Right atrium auricular region (tissue), 2 donors: ENCODE measurements at regions not wholly inside any gene's neighbourhood (a gene's known extent, or its start where the extent isn't known, plus 50 kb on each side); places are given as distances from the start of the nearest gene placed in this dataset.

Source experiments
- DNase-seq: peaks from one replicate; pipeline ENCODE4 v3.0.0-alpha.2; 2019; ENCODE audit warnings: low spot score
- H3K27ac ChIP-seq, 2 donors: fragments of 200-600 bp; sonication (generic); 1 replicate in 1 of 2; 2 replicates in 1 of 2; pipeline ENCODE4 v1.5.1; 2016 to 2019
- H3K27me3 ChIP-seq, 2 donors: fragments of 200-600 bp; sonication (generic); one replicate each; pipeline versions ENCODE4 v1.5.1 to v1.6.0; 2017 to 2019
- H3K36me3 ChIP-seq: fragments of 200-600 bp; sonication (generic); one replicate; pipeline ENCODE4 v1.5.1; 2016
- H3K4me1 ChIP-seq, 2 donors: fragments of 200-600 bp; sonication (generic); one replicate each; pipeline versions ENCODE4 v1.5.1 to v1.6.0; 2017 to 2019
- H3K4me3 ChIP-seq, 2 donors: fragments of 200-600 bp; sonication (generic); 1 replicate in 1 of 2; 2 replicates in 1 of 2; pipeline ENCODE4 v1.5.1; 2017 to 2019; ENCODE audit warnings: mild to moderate bottlenecking in 1 of 2, moderate library complexity in 1 of 2
- H3K9me3 ChIP-seq, 2 donors: fragments of 200-600 bp; sonication (generic); one replicate each; pipeline ENCODE4 v1.5.1; 2019
- TF ChIP-seq, protein P1 (sequence below), 2 donors: fragments of 200-600 bp; sonication (generic); IDR thresholded peaks; one replicate each; pipeline ENCODE4 v1.5.1; 2019; ENCODE audit warnings: antibody characterized with exemption in 2 of 2

DNA sequence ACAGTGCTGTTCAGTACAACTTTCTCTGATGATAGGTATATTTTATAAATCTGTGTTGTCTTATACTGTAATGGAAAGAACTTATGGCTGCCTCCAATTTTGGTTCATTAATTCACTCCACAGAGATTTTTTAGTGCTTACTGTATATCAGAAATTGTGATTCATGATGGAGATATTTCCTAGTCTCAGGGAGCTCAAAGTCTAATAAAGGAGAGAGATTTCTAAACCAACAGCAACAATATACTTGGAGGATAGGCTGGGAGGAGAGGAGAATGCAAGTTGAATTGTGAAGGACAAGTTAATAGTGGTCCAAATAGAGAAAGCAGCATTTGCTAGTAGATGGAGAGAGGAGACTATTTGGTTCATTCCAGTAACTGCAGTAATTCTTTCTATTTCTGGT lies 63.5 kb downstream of the TANC2 start:
- TF ChIP-seq, protein P1, sequence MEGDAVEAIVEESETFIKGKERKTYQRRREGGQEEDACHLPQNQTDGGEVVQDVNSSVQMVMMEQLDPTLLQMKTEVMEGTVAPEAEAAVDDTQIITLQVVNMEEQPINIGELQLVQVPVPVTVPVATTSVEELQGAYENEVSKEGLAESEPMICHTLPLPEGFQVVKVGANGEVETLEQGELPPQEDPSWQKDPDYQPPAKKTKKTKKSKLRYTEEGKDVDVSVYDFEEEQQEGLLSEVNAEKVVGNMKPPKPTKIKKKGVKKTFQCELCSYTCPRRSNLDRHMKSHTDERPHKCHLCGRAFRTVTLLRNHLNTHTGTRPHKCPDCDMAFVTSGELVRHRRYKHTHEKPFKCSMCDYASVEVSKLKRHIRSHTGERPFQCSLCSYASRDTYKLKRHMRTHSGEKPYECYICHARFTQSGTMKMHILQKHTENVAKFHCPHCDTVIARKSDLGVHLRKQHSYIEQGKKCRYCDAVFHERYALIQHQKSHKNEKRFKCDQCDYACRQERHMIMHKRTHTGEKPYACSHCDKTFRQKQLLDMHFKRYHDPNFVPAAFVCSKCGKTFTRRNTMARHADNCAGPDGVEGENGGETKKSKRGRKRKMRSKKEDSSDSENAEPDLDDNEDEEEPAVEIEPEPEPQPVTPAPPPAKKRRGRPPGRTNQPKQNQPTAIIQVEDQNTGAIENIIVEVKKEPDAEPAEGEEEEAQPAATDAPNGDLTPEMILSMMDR (IDR thresholded peaks at IDR 0.05): no peak
- no peak overlapping the region for H3K27ac ChIP-seq
- no peaks in the 10 kb centered on the region for H3K9me3 ChIP-seq
- H3K27me3 ChIP-seq: no peaks in the 10 kb centered on the region
- H3K4me1 ChIP-seq: no peaks in the 10 kb centered on the region
- no peak for DNase-seq
- no peaks in the 10 kb centered on the region for H3K36me3 ChIP-seq
- H3K4me3 ChIP-seq: no peak overlapping the region

DNA sequence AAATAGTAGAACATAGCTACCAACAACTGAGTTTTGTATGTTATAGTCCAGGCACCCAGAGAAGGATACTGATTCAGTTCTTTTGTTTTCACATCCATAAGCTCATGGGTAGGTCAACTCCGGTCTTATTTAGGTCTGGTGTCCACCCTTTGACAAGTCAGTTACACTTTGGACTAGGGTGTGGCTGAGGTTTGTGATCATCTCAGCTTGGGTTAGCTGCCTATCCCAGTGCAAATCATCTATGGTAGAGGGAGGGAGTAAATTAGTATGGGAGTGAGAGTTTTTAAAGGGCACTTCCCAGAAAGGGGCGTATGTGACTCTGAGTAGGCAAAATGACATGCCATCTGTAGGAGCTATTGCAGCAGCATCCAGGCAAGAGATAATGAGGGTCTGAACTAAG lies 66.1 kb downstream of the TANC2 start:
- no peak overlapping the region for H3K27ac ChIP-seq
- TF ChIP-seq, protein P1 (IDR thresholded peaks at IDR 0.05): no peak
- no peak overlapping the region for H3K4me3 ChIP-seq
- DNase-seq: no peak
- no peaks in the 10 kb centered on the region for H3K36me3 ChIP-seq
- H3K4me1 ChIP-seq: no peaks in the 10 kb centered on the region
- no peaks in the 10 kb centered on the region for H3K9me3 ChIP-seq
- no peaks in the 10 kb centered on the region for H3K27me3 ChIP-seq

DNA sequence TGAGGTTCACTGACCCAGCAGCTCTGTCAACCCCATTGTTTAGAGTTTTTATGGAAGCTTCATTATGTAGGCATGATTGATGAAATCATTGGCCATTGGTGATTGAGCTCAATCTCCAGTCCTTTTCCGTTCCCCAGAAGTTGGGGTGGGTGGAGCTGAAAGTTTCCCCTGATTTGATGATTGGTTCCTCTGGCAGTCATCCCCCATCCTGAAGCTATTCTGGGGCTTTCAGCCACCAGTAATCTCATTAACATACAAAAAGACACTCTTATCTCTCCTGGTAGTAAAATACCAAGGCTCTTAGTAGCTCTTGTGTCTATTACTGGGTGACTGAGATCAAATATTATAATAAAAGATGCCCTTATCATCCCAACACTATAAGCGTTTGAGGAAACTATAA lies 67.1 kb downstream of the TANC2 start:
- DNase-seq: no peak
- Histone ChIP-seq H3K27ac (no peak overlapping the region), H3K4me3 (no peak overlapping the region), H3K9me3 (no peaks in the 10 kb centered on the region), H3K36me3 (no peaks in the 10 kb centered on the region), H3K27me3 (no peaks in the 10 kb centered on the region), H3K4me1 (no peaks in the 10 kb centered on the region)
- TF ChIP-seq, protein P1 (IDR thresholded peaks at IDR 0.05): no peak

DNA sequence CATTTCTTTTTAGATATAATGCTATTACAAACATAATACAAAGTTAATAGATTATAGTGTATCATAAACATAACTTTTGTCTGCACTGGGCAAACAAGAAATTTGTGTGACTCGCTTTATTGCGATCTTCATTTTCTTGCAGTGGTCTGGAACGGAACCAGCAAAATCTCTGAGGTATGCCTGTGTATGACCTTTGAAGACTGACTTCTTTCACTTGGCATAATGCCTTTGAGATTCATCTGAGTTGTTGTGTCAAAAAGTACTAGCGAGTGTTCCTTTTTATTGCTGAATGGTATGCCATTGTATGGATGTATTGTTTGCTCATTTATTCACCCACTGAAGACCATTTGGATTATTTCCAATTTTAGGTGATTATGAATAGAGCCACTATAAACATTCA lies 69.2 kb downstream of the TANC2 start:
- H3K27me3 ChIP-seq: no peaks in the 10 kb centered on the region
- H3K4me1 ChIP-seq: peaks cover 0 to 6% of the 10 kb centered on the region in 2 donors
- H3K36me3 ChIP-seq: no peaks in the 10 kb centered on the region
- no peak overlapping the region for H3K27ac ChIP-seq
- TF ChIP-seq, protein P1 (IDR thresholded peaks at IDR 0.05): no peak
- H3K9me3 ChIP-seq: no peaks in the 10 kb centered on the region
- DNase-seq: no peak
- no peak overlapping the region for H3K4me3 ChIP-seq

DNA sequence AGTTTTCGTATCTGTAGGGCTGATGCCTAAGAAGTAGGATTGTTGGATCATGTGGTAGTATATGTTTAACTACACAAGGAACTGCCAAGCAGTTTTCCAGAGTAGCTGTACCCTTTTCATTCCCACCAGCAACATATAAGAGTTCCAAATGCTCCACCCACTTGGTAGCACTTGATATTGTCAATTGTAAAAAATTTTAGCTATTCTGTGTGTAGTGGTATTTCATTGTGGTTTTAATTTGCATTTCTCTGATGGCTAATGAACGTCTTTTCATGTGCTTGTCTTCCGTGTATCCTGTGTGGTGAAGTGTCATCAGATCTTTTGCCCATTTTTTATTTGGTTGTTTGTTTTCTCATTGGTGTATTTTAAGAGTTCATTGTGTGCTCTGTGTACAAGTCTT lies 69.7 kb downstream of the TANC2 start:
- TF ChIP-seq, protein P1 (IDR thresholded peaks at IDR 0.05): no peak
- H3K27ac ChIP-seq: no peak overlapping the region
- no peaks in the 10 kb centered on the region for H3K27me3 ChIP-seq

DNA sequence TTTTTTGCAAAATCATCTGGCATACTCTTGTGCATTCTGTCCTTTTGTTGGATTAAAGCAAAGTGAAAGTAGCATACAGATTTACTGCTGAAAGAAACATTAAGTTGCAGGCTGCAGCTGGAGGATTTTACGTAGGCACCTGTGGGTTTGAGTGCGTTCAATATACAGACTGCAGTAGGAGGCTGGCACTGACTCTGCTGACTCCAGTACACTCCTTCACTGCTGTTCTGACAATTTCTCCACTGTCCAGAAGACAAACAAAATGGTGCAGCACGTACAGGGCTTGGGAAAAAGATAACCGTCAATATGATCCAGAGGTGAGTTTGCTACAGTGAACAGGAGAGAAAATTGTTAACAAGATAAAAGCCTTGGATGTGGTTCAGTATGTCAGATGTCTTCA lies 73.3 kb downstream of the TANC2 start:
- Histone ChIP-seq H3K4me1 (peaks cover 0 to 10% of the 10 kb centered on the region in 2 donors), H3K27me3 (no peaks in the 10 kb centered on the region), H3K36me3 (no peaks in the 10 kb centered on the region), H3K4me3 (no peak overlapping the region), H3K9me3 (no peaks in the 10 kb centered on the region), H3K27ac (no peak overlapping the region)
- TF ChIP-seq, protein P1 (IDR thresholded peaks at IDR 0.05): no peak
- DNase-seq: no peak

More for the DNA sequence above, 69.7 kb downstream of the TANC2 start:
- Histone ChIP-seq H3K9me3 (no peaks in the 10 kb centered on the region), H3K4me1 (peaks cover 0 to 10% of the 10 kb centered on the region in 2 donors), H3K36me3 (no peaks in the 10 kb centered on the region), H3K4me3 (no peak overlapping the region)
- DNase-seq: no peak
